AG20443 (cell line): ENCODE measurements at regions not wholly inside any gene's neighbourhood (a gene's known extent, or its start where the extent isn't known, plus 50 kb on each side); places are given as distances from the start of the nearest gene placed in this dataset.

Experiments used
- DNase-seq: peaks from one replicate; pipeline ENCODE4 v3.0.0; 2012; ENCODE audit warnings: low spot score, mixed read lengths

DNA sequence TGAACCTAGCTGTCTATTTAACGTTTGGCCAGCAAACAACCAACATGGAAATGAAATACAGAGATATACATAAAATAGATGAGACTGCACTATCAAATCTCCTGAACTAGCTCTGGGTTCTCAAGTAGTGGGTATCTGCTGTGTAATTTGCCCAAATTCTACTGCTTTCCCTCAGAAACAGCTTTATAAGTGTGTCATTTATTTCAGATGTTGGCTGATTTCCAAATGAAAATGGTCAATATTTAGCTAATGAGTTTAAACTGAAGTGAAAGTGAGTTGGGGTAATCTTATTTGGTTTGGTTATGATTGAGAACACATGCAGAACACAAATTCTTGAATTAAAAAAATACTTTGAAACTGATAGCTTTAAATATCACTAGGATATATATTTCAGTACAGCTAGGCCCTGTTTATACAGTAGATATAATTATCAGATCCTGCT is 601.7 kb upstream of the CXADR start:
- no peak for DNase-seq

DNA sequence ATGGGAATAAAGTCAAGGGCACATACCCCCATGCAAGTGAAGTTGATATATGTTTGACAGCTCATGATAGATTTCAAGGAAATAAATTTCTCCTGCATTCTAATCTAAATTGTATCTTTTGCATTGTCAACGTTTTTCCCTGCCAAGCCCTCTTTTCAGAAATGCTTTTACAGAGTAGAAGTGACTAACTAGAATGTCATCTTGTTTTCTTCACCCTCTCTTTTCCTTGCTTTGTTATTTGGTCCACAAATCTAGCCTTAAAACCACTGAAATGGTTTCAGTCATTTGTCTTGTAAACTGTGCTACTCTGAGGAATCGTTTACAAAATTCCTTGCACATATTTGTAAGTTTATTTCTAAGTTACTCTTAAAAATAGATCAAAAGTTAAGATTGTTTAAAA is 600.8 kb upstream of the CXADR start:
- DNase-seq: peak; percentile 34

DNA sequence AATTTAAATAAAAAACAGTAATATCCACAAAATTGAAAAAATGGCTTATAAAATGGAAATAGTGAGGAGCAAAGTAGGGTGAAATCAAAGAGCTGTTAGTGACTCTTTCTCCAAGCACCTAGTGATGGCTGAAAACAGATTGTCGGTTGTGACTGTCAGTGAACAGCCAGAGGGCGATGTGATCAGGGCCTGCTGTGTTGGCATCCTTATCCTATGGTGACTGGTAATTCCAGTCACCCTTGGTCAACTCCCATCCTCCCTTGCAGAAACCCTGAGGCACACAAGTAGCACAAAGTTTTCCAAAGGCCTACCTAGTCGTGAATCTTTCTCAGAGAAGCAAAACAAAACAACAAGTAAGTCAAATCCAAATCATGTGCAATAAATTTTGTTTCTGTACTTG is 599.8 kb upstream of the CXADR start:
- no peak for DNase-seq

DNA sequence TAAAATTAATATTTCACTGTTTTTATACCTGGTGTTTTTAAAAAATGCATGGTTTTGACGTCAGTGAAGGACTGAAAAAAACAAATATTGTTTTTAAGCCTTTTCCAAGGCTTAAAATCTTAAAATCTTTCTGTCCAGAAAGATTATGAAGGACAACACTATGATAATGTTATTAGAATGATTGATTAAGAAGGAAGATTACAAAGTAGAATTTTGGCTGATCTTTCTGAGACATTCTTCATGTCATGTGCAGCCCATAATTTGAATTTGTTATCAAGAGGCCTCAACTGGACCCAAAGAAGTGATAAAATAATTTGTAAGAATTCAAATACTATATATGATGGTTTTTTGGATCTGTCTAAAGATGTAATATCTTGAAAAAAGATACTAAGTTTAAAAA is 584.4 kb upstream of the CXADR start:
- no peak for DNase-seq

DNA sequence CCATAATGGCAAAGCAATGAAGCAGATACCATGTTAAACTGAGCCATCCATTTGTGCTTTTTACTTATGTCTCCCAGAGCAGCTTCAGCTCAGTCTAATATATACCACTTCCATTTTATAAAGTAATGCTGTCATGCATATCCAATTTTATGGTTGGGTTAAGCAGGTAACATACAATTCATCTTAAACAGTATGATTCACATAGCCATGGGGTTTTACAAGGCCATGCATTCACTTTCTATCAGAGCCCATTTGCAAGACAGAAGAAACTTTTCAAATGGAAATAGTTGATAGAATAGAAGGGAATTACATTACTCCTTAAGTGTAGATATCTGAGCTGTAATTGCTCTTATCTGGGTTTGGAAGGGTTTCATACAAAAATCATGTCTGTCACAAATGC is 580.5 kb upstream of the CXADR start:
- no peak for DNase-seq

DNA sequence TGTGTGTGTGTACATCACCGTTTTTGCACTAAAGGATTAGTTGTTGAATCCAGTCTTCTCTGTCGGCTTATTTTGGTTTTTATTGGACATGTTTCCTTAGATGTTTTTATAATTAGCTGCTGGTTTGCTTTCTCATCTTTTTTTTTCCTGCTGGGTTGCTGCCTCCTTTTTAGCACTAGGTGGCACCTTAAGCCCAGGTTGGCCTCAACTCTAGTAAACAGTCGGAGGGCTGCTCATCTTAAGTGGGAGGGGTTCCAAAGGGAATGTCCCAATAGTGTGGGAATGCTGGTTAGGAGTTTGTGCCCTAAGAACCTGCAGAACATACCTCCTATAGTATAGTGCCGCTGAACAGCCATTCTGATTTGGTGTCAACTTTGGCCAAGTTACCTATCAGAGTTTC is 570.1 kb upstream of the CXADR start:
- DNase-seq: no peak

DNA sequence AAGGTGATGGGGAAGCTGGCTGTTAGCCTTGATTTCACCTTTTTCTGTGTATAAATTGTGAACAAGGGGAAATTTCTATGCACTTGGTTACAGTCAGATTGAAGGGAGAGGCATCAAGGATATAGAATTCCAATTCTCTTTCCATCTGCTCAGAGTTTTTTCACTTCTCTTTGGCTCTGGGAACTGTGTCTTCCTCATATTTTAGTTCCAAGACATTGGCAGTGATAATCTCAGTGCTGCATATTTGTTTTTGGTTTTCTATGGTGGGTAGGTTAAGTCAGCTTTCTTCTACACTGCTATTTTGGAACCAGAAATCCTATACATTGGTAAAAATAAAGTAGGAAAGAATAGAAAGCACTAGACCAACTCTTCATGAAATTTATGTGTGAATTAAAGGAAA is 569.6 kb upstream of the CXADR start:
- no peak for DNase-seq

DNA sequence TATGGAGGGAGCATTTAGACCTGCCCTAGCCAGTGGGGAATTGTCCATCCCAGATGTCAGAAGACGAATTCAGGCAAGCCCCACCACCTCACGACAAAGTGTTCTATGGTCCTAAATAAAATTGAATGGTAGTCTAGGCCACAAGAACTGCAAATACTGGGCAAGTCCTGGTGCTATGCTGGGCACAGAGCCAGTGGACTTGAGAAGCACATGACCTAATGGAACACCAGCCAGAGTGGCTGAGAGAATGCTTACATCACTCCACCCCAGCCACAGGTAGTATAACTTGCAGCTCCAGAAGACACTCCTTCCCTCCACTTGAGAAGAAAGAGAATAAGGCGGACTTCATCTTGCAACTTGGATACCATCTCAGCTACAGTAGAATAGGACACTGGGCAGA is 567.3 kb upstream of the CXADR start:
- no peak for DNase-seq

DNA sequence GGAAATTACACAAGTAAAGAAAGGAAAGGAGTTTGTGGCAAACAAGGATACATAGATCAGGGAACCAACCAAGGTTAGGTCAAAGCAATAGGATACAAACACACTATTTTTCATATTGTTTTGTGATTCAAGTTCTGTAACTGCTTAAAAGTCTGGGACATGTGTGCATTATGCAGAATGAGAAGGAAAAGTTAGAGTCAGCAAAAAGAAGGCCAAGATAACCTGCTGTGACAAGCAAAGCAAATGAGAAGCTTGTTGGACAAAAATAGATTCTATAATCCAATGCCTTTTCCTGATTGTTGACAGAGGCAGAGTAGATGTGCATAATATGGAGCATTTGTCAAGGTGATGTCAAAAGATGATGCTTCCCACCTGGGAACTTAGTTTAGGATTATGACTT is 556.0 kb upstream of the CXADR start:
- DNase-seq: no peak

DNA sequence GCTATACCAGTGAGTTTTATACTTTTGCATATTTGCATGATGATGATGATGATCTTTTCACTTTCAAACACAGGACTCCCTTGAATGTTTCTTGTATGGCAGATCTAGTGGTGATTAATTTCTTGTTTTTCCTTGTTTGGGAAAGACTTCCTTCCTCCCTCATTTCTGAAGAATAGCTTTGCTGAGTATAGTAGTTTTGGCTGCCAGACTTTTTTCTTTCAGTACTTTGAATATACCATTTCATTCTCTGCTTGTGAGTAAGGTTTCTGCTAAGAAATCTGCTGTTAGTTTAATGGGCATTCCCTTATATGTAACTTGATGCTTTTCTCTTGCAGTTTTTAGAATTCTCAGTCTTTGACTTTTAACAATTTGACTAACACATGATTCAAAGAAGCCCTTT is 547.4 kb upstream of the CXADR start:
- DNase-seq: no peak

DNA sequence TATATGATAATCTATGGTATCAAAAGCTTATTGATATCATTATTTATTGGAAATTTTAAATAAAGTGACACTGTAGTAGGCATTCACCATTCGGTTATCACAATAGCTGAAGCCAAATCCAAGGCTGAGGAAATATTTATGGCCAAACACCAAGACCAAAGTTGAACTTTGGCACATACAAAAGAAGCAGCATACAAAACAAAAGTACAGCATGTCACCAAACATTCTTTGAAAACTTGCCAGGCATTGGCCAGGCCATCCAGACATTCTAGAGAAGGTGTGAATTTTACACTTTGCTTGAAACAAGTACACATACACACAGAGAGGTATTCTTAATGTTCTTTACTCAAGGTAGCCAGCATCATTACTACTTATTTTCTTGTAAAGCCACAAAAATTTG is 544.4 kb upstream of the CXADR start:
- no peak for DNase-seq

DNA sequence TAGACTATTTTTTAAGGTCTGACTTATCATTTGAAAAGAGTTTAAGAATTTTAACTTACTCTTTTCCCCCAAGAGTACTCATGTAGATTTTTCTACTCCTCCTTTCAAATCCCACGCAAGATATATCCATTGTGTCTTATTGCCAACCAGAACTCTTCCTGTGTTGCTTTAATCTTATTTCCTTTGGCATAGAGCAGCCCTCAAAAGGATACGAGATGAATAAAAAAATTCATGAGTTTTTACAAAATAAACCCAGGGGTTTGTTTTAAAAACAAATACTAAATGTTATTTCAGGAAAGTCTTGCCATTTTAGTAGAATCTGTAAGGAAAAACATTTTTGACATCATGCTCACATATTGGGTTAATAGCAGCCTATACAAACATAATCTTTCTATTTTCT is 543.2 kb upstream of the CXADR start:
- no peak for DNase-seq

DNA sequence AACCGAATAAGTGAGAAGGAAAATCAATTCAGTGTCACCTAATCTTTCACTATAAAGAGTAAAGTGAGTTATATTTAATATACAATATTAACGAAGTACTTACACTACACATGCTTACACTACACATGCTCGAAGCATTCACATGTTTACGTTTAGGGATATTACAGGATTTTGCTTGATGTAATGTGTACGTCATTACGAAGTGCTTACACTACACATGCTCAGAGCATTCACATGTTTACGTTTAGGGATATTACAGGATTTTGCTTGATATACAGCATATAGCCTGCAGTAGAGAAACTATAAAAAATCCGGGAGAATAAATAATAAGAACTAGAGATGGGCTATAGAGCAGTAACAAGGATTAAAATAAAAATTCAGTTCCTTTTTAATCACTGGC is 538.8 kb upstream of the CXADR start:
- DNase-seq: no peak

DNA sequence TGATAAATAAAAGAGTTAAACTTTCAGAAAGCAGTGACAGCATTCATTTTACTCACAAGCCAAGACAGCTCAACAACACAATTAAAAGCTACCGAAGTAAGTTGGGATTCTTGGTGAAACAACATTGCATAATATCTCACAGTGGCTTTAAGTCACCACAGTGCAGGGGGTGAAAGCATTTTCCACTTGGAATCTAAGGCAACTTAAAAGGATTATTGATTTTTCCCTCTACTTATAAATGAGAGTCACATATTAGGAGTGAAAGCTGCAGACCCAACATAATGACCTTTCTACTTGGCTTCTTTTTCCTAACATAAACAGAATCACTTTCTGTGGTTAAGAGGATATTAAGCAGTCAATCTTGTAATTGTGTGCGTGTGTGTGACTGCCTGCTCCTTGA is 536.6 kb upstream of the CXADR start:
- no peak for DNase-seq

DNA sequence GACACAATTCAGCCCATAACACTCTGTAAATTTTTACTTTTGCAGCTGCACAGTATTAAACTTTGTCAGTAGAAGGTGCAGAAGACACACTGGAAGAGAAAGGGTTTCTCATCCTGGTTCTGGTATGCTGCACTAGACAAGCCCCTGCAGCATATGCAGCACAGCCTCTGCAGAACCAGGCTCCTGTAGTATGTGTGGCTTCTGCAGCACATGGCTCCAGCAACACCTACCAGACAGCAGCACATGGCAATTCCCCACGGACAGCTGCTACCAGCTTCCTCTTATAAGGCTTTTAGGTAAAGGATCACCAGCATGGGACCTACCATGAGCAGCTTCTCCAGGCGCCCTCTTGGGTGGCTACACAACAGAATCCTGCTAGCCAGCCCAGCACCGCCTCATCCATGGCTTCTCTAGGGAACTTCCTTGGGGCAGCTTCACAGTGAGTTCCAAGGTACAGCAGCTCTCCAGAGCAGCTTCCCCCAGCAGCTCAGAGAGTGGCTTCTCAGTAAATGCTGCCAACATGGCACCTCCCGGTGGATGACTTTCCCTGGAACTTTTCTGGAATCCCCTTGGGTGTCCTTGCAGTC is 534.4 kb upstream of the CXADR start:
- no peak for DNase-seq

DNA sequence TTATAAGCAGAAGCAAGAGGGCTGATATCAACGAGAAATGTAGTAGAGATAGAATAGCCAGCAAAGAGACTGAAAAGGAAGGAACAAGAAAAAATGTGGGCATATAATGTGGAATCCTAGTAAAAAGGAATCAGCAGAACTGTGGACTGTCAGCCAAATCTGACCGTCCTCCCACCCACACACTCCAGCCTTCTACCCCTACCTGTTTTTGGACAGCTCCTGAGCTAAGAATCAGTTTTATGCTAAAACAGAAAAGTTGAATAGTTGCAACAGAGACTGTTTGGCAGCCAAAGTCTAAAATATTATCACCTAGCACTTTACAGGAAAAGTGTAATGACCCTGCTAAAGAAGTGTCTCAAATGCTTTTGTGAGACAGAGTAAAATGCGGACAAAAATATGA is 533.3 kb upstream of the CXADR start:
- no peak for DNase-seq

DNA sequence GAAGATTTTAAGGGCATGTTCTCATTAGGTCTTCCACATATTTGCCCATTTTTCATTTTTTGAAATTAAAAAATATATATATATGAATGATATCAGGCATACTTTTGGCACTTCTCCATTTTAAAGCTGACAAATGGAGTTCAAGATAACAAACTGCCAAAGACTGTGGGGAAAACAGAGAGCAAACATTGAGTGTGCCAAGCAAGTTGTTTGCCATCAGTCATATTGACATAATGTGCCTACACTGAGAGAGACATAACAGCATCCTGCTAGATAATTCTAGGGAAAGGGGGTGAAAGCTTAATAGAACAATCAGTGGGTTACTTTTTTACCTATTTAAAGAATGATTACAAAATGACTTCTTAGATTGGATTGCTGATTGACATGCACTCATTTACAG is 529.4 kb upstream of the CXADR start:
- no peak for DNase-seq

DNA sequence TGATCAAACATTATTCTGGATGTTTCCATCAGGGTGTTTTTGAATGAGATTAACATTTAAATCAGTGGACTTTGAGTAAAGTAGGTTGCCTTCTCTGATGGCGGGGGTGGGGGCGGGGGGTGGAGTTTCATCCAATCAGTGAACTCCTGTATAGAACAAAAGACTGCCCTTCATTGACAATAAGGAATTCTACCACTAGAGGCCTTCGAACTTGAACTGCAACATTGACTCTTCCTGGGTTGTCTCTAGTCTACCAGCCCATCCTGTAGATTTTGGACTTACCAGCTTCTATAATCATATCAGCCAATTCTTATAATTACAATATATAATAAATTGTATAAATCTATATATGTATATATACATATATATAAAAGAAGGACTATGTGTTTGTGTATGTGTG is 520.4 kb upstream of the CXADR start:
- no peak for DNase-seq

DNA sequence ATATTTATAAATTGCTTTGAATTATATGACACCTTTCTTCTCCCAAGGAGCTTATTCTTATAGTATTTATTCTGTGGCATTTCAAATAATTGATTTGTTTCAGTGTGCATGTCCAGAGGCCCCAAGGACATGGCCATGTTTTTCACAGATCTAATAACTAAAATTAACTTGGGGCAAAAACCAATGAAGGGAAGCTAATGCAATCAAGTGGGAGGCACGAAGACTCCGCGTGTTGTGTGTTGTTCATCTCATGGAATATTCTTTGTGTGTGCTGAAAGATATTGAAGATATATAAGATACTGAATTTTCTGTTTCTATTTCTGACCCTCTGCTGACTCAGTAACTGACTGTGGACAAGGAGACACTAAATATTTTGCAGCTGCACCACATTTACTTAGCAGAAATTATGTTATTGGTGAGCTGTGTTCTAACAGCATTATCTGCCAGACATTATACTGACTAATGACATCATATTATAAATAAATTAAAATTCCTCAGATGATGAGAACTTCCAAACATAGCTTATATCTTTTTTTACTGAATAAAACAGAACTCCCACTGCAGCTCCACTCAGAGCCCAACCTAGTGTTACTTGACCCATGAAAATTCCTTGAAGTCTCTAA is 519.3 kb upstream of the CXADR start:
- no peak for DNase-seq

DNA sequence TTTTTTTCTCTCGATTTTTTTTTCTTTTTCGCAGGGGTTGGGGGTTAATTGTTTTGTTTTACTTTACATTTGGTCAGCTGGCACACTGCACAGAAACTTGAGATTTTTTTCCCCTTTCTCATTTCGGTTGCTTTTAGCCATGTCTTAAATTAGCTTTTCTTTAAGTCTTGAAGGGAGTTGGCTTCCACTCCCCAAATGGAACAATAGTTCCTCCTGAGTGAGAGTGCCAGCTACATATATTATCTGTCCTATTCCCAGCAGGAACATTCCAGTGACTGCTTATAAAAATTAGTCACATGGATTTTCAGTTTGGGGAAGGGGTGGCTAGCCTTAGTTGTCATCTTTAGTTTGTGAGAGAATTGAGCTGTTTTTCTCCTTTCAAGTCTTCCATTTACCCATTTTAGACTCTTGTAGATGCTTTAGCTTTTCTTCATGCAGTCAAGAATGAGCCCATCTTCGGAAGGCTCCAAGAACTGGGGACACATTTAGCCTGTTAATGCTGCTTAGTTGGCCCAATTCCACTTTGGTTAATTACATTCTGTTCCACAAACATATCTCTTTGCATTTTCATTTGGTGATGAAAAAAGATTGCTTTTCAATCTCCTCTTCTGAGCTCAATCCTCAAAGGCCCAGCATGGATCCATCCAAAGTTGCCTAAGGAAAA is 510.1 kb upstream of the CXADR start:
- no peak for DNase-seq

DNA sequence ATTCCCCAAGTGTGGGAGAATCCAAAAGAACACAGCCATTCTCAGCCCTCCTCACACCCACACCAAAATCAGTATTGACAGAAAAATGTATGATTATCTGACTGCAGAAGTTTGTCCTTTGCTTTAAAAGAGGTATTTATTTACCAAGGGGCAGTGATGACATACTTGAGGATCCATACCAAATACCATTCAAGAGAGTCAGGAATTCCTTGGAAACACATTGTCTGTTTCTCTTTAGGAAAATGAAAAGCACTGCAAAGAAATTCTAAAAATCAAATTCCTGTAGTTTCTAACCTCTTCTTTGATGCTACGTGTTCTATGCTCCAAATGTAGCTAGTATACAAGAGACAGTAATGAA is 509.6 kb upstream of the CXADR start:
- DNase-seq: peak; percentile 40

DNA sequence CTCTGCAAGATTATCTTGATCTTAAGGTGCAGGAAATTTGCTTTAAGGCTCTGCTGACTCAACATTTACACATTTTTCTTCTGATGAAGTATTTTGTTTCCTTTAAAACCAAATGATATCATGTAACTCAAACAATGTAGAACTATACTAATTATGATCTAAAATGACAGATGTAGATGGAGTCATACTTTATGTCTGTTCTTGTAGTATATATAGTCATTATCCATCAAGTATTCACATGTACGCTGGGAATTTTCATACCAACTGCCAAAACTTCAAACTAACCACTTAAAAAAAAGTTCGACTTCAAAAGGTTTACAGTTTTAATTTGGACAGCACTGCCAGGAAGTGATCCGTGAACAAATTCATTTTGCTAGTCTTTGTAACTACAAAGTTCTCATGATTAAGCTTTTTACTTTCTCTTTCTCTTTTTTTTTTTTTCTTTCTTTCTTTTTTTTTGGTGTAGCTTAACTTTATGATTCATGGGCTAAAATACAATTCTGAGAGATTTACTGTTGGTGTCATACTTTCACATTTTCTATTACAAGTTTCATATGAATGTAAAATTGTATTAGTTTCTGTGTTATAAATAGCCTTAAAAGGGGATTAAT is 509.0 kb upstream of the CXADR start:
- DNase-seq: no peak

DNA sequence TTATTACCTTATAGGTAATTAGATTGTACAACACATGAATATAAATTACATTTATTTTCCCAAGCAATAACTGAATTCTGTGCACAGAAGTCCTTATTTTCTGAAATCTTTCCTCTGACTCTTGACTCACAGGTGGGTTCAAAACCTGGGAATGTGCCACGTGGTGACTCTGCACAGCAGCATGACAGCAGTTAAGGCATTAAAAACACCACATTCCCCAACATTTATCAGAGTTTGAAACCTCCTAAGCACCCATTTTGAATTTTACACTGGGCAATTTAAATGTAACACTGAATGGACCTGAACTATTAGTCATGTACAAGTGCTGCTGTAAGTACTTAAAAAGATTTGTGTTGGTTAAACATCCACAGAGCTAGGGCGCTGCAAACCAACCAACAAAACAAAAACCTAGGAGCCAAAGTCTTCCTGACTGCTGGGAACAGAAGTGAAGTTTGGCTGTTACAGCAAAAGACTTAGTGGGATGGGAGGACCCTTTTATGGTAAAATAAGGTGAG is 480.6 kb upstream of the CXADR start:
- no peak for DNase-seq
